ENCODE measurements at regions not wholly inside any gene's neighbourhood (a gene's known extent, or its start where the extent isn't known, plus 50 kb on each side); places are given as distances from the start of the nearest gene placed in this dataset.

GRCh38 chr5:30607301-30607894, 586.1 kb upstream of the CDH6 start:
- Histone ChIP-seq H3K4me1 (ENCODE audit: control insufficient read depth, extremely low read depth, insufficient read depth, low read length) (no peaks in the 10 kb centered on the region), H3K79me2 (ENCODE audit: control insufficient read depth, insufficient read depth, low read length) (no peaks in the 10 kb centered on the region), H3K4me2 (ENCODE audit: extremely low read depth, insufficient read depth, low read length) (no peak overlapping the region), H3K9ac (ENCODE audit: insufficient read depth, low read length) (no peak overlapping the region), H3K27ac (ENCODE audit: insufficient read depth, low read length) (no peak overlapping the region), H3K4me3 (replicated peaks in 1 of 4; ENCODE audit: control extremely low read depth in 1 of 4, insufficient read depth in 1 of 4, low read depth in 3 of 4, low read length in 4 of 4) (no peak overlapping the region), H3K36me3 (ENCODE audit: control insufficient read depth, insufficient read depth, low read length) (no peaks in the 10 kb centered on the region), H3K27me3 (ENCODE audit: control insufficient read depth, insufficient read depth, low read length) (no peaks in the 10 kb centered on the region), H4K20me1 (ENCODE audit: control insufficient read depth, extremely low read depth, insufficient read depth, low read length) (no peaks in the 10 kb centered on the region), H2AFZ (ENCODE audit: low read length) (no peak overlapping the region), H3K9me3 (ENCODE audit: control insufficient read depth, insufficient read depth, low read depth, low read length) (no peaks in the 10 kb centered on the region)
- TF ChIP-seq EZH2 (IDR thresholded peaks at IDR 0.05; ENCODE audit: low read length, missing control alignments) (no peak), CTCF (conservative IDR thresholded peaks at IDR 0.05 in 1 of 2, IDR thresholded peaks at IDR 0.05 in 1 of 2; ENCODE audit: low read depth in 1 of 2, low read length in 2 of 2) (no peak)
- peak in 1 of 2 donors; percentile 0 for DNase-seq (ENCODE audit: low read depth in 2 of 2)

GRCh38 chr5:30605693-30606268, 587.7 kb upstream of the CDH6 start:
- TF ChIP-seq CTCF (conservative IDR thresholded peaks at IDR 0.05 in 1 of 2, IDR thresholded peaks at IDR 0.05 in 1 of 2; ENCODE audit: low read depth in 1 of 2, low read length in 2 of 2) (no peak), EZH2 (IDR thresholded peaks at IDR 0.05; ENCODE audit: low read length, missing control alignments) (no peak)
- no peak overlapping the region for H3K27ac ChIP-seq (ENCODE audit: insufficient read depth, low read length)
- H3K27me3 ChIP-seq (ENCODE audit: control insufficient read depth, insufficient read depth, low read length) = no peaks in the 10 kb centered on the region

GRCh38 chr5:30604648-30605262, 588.7 kb upstream of the CDH6 start:
- DNase-seq (ENCODE audit: low read depth in 2 of 2) = no peak
- no peaks in the 10 kb centered on the region for H3K9me3 ChIP-seq (ENCODE audit: control insufficient read depth, insufficient read depth, low read depth, low read length)
- H3K79me2 ChIP-seq (ENCODE audit: control insufficient read depth, insufficient read depth, low read length) = no peaks in the 10 kb centered on the region
- H3K36me3 ChIP-seq (ENCODE audit: control insufficient read depth, insufficient read depth, low read length) = no peaks in the 10 kb centered on the region
- no peaks in the 10 kb centered on the region for H3K4me1 ChIP-seq (ENCODE audit: control insufficient read depth, extremely low read depth, insufficient read depth, low read length)
- no peaks in the 10 kb centered on the region for H3K27me3 ChIP-seq (ENCODE audit: control insufficient read depth, insufficient read depth, low read length)
- H3K4me2 ChIP-seq (ENCODE audit: extremely low read depth, insufficient read depth, low read length) = no peak overlapping the region
- no peak overlapping the region for H3K27ac ChIP-seq (ENCODE audit: insufficient read depth, low read length)
- no peak overlapping the region for H3K4me3 ChIP-seq (replicated peaks in 1 of 4; ENCODE audit: control extremely low read depth in 1 of 4, insufficient read depth in 1 of 4, low read depth in 3 of 4, low read length in 4 of 4)
- no peak overlapping the region for H3K9ac ChIP-seq (ENCODE audit: insufficient read depth, low read length)
- no peak for TF ChIP-seq CTCF (conservative IDR thresholded peaks at IDR 0.05 in 1 of 2, IDR thresholded peaks at IDR 0.05 in 1 of 2; ENCODE audit: low read depth in 1 of 2, low read length in 2 of 2)
- TF ChIP-seq EZH2 (IDR thresholded peaks at IDR 0.05; ENCODE audit: low read length, missing control alignments) = no peak
- no peaks in the 10 kb centered on the region for H4K20me1 ChIP-seq (ENCODE audit: control insufficient read depth, extremely low read depth, insufficient read depth, low read length)
- no peak overlapping the region for H2AFZ ChIP-seq (ENCODE audit: low read length)

More at GRCh38 chr5:30605693-30606268, 587.7 kb upstream of the CDH6 start:
- Histone ChIP-seq H3K9me3 (ENCODE audit: control insufficient read depth, insufficient read depth, low read depth, low read length) (no peaks in the 10 kb centered on the region), H3K4me1 (ENCODE audit: control insufficient read depth, extremely low read depth, insufficient read depth, low read length) (no peaks in the 10 kb centered on the region), H3K4me2 (ENCODE audit: extremely low read depth, insufficient read depth, low read length) (no peak overlapping the region), H3K9ac (ENCODE audit: insufficient read depth, low read length) (no peak overlapping the region), H4K20me1 (ENCODE audit: control insufficient read depth, extremely low read depth, insufficient read depth, low read length) (no peaks in the 10 kb centered on the region), H3K36me3 (ENCODE audit: control insufficient read depth, insufficient read depth, low read length) (no peaks in the 10 kb centered on the region), H3K79me2 (ENCODE audit: control insufficient read depth, insufficient read depth, low read length) (no peaks in the 10 kb centered on the region), H2AFZ (ENCODE audit: low read length) (no peak overlapping the region), H3K4me3 (replicated peaks in 1 of 4; ENCODE audit: control extremely low read depth in 1 of 4, insufficient read depth in 1 of 4, low read depth in 3 of 4, low read length in 4 of 4) (no peak overlapping the region)
- no peak for DNase-seq (ENCODE audit: low read depth in 2 of 2)

All from fibroblast of lung (primary cell).